A673 (cell line): ENCODE measurements at regions not wholly inside any gene's neighbourhood (a gene's known extent, or its start where the extent isn't known, plus 50 kb on each side); places are given as distances from the start of the nearest gene placed in this dataset.

Source experiments
- BruUV-seq: library from RNA; stranded (reverse); fragments of 400-500 nt; replicated peaks from 2 replicates; lab custom pipeline; 2021; lab: Mats Ljungman, UMichigan
- CTCF ChIA-PET: fragments of 300-600 bp; sonication (Branson Sonifier 250); formaldehyde crosslinking; loops from one replicate; lab custom pipeline; 2022; ENCODE audit warnings: antibody characterized with exemption; lab: Charles Lee
- POLR2A ChIA-PET: fragments of 300-600 bp; sonication (Branson Sonifier 250); formaldehyde crosslinking; loops from one replicate; lab custom pipeline; 2022; ENCODE audit warnings: antibody characterized with exemption; ENCODE audit not compliant: low non-redundant PET; lab: Charles Lee
- DNase-seq: peaks from one replicate; pipeline ENCODE4 v3.0.0-alpha.2; 2015; ENCODE audit warnings: low spot score
- H3K27ac ChIP-seq: fragments of 200-600 bp; sonication (generic); 2 replicates; pipeline ENCODE4 v1.5.1; 2016; ENCODE audit warnings: mixed run types, low read depth, mild to moderate bottlenecking, mixed read lengths, antibody characterized with exemption, low read length; ENCODE audit not compliant: poor library complexity, severe bottlenecking
- H3K27me3 ChIP-seq: fragments of 200-600 bp; sonication (generic); replicated peaks from 2 replicates; pipeline ENCODE4 v1.6.1; 2017; ENCODE audit warnings: mixed run types, low read depth, mild to moderate bottlenecking, mixed read lengths, antibody characterized with exemption, low read length; ENCODE audit not compliant: insufficient read depth, poor library complexity
- H3K36me3 ChIP-seq: fragments of 200-600 bp; sonication (generic); 2 replicates; pipeline ENCODE4 v1.6.1; 2016; ENCODE audit warnings: mixed run types, mild to moderate bottlenecking, mixed read lengths, antibody characterized with exemption, low read length; ENCODE audit not compliant: insufficient read depth, poor library complexity, severe bottlenecking
- H3K4me1 ChIP-seq: fragments of 200-600 bp; sonication (generic); 2 replicates; pipeline ENCODE4 v1.6.1; 2017; ENCODE audit warnings: mixed run types, mild to moderate bottlenecking, mixed read lengths, antibody characterized with exemption, low read length; ENCODE audit not compliant: insufficient read depth, poor library complexity, severe bottlenecking
- H3K4me3 ChIP-seq: fragments of 200-600 bp; sonication (generic); 2 replicates; pipeline ENCODE4 v1.5.1; 2016; ENCODE audit warnings: low read depth, mixed run types, mild to moderate bottlenecking, mixed read lengths, low read length; ENCODE audit not compliant: poor library complexity, severe bottlenecking
- H3K9me3 ChIP-seq: fragments of 200-600 bp; sonication (generic); 2 replicates; pipeline ENCODE4 v1.6.1; 2016; ENCODE audit warnings: mixed run types, low read depth, mild to moderate bottlenecking, mixed read lengths, antibody characterized with exemption, low read length; ENCODE audit not compliant: poor library complexity, severe bottlenecking
- EZH2 ChIP-seq: fragments of 200-600 bp; sonication (generic); IDR thresholded peaks from 2 replicates; pipeline ENCODE4 v1.6.1; 2017; ENCODE audit warnings: borderline replicate concordance, low read depth, mild to moderate bottlenecking, mixed read lengths, antibody characterized with exemption, low read length; ENCODE audit not compliant: poor library complexity, severe bottlenecking
- intact Hi-C: fragments of 100-400 bp; cut with micrococcal nuclease; formaldehyde crosslinking; loops from one replicate; pipeline ENCODE4 v1.10.0; 2022; ENCODE audit not compliant: unreplicated experiment
- TF ChIP-seq, protein P1 (sequence below): fragments of 300-800, 200-600 bp; sonication (generic); conservative IDR thresholded peaks from 2 replicates; pipeline ENCODE4 v1.5.1; 2017; ENCODE audit warnings: low read depth, mild to moderate bottlenecking, antibody characterized with exemption, low read length, moderate library complexity, mixed read lengths

DNA sequence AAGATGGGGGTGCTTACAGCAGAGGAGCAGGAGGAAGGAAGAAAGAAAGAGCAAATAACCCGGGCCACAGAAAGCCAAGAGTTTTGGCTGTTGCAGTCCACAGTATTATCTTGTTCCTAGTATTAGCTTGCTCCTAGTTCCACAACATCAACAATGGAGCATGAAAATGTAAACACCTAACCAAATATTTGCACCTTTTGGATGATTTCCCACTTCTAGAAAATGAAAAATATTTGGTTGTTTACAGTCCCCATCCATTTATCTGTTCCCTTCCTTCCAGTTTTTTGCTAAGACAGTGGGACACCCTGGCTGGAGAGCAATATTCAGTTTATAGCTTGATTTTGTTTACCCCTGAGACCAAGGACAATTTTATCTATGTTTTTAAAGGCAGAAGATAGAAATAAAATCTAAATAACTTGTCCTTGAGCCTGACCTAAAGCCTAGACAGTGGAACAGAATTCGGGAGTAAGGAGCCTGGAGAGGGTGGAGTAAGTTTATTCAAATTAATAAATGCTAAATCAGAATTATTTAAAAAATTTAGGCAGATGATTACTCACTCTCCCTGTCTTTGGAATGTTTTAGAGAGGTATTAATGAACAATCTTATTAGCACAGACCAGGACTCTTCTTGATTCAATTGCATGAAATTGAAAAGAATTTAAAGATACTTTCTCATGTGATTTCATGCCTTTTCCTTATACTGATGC, 51.6 kb downstream of the RESF1 start:
- TF ChIP-seq, protein P1, sequence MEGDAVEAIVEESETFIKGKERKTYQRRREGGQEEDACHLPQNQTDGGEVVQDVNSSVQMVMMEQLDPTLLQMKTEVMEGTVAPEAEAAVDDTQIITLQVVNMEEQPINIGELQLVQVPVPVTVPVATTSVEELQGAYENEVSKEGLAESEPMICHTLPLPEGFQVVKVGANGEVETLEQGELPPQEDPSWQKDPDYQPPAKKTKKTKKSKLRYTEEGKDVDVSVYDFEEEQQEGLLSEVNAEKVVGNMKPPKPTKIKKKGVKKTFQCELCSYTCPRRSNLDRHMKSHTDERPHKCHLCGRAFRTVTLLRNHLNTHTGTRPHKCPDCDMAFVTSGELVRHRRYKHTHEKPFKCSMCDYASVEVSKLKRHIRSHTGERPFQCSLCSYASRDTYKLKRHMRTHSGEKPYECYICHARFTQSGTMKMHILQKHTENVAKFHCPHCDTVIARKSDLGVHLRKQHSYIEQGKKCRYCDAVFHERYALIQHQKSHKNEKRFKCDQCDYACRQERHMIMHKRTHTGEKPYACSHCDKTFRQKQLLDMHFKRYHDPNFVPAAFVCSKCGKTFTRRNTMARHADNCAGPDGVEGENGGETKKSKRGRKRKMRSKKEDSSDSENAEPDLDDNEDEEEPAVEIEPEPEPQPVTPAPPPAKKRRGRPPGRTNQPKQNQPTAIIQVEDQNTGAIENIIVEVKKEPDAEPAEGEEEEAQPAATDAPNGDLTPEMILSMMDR = no peak
- TF ChIP-seq EZH2 = no peak
- no peak overlapping the region for H3K4me3 ChIP-seq
- no peaks in the 10 kb centered on the region for H3K4me1 ChIP-seq
- no peak overlapping the region for H3K27ac ChIP-seq
- POLR2A ChIA-PET = no interaction called here
- DNase-seq = no peak
- no peaks in the 10 kb centered on the region for H3K9me3 ChIP-seq
- no peaks in the 10 kb centered on the region for H3K36me3 ChIP-seq
- CTCF ChIA-PET = no interaction called here
- intact Hi-C loops = no loop called here
- no peaks in the 10 kb centered on the region for H3K27me3 ChIP-seq
- no TSS peak for BruUV-seq

DNA sequence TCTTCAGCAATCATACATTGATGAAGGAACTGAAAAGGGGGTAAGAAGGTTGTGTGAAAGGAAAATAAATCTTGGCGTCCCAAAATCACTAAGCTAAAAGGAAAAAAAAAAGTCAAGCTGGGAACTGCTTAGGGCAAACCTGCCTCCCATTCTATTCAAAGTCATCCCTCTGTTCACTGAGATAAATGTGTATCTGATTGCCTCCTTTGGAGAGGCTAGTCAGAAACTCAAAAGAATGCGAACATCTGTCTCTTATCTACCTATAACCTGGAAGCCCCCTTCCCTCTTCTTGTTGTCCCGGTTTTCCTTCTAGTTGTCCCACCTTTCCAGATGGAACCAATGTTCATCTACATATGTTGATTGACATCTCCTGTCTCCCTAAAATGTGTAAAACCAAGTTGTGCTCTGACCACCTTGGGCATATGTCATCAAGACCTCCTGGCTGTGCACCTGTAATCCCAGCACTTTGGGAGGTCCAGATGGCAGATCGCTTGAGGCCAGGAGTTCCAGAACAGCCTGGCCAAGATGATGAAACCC, 53.1 kb downstream of the RESF1 start:
- intact Hi-C loops = no loop called here
- ChIA-PET POLR2A (no interaction called here), CTCF (no interaction called here)
- H3K27me3 ChIP-seq = no peaks in the 10 kb centered on the region
- BruUV-seq = no TSS peak
- DNase-seq = no peak
- TF ChIP-seq, protein P1 = no peak
- no peak for TF ChIP-seq EZH2
- no peaks in the 10 kb centered on the region for H3K9me3 ChIP-seq
- H3K4me1 ChIP-seq = no peaks in the 10 kb centered on the region
- no peaks in the 10 kb centered on the region for H3K36me3 ChIP-seq
- no peak overlapping the region for H3K27ac ChIP-seq
- no peak overlapping the region for H3K4me3 ChIP-seq

DNA sequence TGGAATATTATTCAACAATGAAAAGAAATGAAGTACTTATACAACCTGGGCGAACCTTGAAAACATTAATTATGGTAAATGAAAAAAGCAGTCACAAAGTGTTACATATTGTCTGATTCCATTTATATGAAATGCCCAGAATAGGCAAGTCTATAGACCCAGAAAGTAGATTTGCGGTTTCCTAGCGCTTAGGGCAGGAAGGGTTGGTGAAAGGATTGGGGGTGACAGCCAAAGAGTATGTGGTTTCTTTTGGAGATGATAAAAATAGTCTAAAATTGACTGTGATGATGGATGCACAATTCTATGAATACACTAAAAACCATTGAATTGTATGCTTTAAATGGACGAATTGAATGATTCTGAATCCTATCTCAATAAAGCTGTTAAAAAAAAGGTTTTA, 55.8 kb downstream of the RESF1 start:
- Histone ChIP-seq H3K9me3 (no peaks in the 10 kb centered on the region), H3K4me1 (no peaks in the 10 kb centered on the region), H3K27me3 (no peaks in the 10 kb centered on the region), H3K27ac (no peak overlapping the region), H3K36me3 (no peaks in the 10 kb centered on the region), H3K4me3 (no peak overlapping the region)
- no peak for DNase-seq
- ChIA-PET POLR2A (no interaction called here), CTCF (no interaction called here)
- intact Hi-C loops = no loop called here
- TF ChIP-seq EZH2 = no peak
- TF ChIP-seq, protein P1 = no peak
- BruUV-seq = no TSS peak
